GM19023 (cell line): ENCODE measurements at regions not wholly inside any gene's neighbourhood (a gene's known extent, or its start where the extent isn't known, plus 50 kb on each side); places are given as distances from the start of the nearest gene placed in this dataset.

Experiments
- ATAC-seq: cut with Tn5 transposase; IDR thresholded peaks from one replicate; pipeline ENCODE4 v1.9.1; 2021; ENCODE audit warnings: mild to moderate bottlenecking, moderate library complexity; ENCODE audit not compliant: unreplicated experiment

DNA sequence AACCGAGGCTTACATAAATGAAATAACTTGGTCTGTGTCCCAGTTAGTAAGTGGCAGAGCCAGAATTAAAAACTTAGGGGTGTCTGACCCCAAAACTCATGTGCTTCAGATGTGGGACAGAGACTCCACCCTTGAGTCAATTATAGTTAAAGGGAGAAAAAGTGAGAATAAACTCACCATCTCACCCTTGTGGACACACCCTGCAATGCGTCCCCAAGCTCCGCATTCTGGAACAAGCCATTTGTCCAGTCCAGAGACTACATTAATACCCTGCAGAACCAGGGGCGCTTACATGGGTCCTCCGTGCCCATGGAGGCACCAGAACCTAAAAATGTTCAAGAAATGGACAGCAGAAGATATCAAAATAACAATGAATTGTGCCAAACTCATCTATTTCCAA lies 207.0 kb upstream of the ZNF507 start:
- ATAC-seq, result no peak

DNA sequence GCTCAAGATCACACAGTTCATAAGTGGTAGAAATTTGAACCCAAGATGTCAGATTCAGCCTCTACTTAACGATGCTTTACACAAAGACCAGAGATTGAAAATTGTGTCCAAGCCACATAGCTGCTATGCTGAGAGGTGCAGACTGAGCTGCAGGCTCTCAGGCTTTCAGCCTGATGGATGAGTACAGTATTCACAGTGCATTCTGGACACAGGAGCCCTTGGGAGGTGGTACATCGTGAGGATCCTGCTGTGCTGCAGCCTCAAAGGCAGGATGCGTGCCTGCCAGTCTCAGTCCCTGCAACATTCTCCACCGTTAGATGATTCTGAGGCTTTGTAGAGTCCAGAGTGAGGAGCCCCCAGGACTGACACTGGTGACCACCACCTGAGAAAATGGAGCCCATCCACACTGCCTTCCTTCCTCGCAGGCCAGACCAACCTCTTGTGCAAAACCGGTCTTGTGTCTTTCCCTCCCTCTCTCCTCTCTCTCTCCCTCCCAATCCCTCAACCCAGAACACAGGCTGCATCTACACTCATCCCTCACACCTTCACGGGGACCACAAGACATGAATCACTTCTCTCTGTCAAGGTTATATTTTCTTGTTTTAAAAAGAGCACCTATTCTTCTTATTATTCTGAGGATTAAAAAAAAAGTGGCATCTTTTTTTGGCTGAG lies 203.4 kb upstream of the ZNF507 start:
- no peak for ATAC-seq

DNA sequence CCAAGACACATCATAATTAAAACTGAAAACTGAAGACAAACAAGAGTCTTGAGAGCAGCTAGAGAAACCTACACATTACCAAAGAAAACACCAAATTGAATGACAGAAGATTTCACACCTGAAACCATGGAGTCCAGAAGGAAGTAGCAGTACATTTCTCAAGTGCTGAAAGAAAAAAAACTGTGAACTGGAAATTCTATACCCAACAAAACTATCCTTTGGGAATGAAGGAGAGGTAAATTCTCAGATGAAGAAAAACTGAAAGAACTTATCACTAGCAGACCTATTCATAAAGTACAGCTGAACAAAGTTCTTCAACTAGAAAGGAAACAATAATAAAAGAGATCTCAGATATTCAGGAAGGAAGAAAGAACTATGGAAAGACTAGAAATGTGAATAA lies 198.7 kb upstream of the ZNF507 start:
- no peak for ATAC-seq

DNA sequence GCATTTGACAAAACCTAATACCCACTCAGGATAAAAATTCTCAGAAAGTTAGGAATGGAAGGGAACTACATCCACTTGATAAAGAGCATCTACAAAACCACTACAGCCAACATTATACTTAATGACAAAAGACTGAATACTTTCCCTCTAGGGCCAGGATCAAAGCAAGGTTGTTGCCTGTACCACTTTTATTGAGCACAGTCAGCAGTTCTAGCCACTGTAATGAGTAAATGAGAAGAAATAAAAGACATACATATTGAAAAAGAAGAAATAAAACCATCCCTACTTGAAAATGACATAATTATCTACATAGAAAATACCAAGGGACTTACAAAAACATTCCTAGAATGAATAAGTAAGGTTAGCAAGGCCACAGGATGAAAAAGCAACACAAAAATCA lies 194.8 kb upstream of the ZNF507 start:
- no peak for ATAC-seq

DNA sequence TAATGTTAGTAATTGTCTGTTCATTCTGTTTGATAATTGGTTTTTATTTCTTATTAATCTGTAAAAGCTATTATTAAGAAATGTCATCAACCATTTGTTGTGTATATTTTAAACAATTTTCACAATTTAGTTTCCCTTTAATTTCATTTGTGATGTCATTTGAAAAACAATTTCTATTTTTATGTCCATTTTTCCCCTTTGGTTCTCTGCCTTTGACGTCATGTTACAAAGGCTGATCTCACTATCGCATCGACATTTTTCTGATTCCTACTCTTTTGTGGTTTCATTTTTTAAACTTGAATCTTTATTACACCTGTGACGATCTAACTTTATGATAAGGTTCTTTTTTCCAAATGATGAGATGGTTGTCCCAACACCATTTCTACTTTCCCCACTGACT lies 191.0 kb upstream of the ZNF507 start:
- ATAC-seq, result no peak

DNA sequence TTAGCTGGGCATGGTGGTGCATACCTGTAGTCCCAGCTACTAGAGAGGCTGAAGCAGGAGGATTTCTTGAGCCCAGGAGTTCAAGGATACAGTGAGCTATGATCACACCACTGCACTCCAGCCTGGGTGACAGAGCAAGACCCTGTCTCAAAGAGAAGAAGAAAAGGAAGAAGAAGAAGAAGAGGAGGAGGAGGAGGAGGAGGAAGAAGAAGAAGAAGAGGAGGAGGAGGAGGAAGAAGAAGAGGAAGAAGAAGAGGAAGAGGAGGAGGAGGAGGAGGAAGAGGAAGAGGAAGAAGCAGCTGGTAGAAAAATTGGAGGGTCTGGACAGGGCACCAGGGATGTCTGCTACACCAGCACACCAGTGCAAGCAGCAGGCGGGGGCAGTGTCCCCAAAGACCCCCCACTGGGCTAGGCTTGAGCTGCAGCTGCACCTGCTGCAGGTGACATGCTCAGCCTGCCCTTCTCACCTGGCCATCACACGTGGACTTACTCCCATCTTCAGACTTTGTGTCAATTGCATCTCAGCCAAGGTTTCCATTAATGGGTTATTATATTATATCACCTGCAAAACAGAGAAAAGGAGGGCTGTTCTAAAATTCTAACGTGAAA lies 180.9 kb upstream of the ZNF507 start:
- no peak for ATAC-seq

DNA sequence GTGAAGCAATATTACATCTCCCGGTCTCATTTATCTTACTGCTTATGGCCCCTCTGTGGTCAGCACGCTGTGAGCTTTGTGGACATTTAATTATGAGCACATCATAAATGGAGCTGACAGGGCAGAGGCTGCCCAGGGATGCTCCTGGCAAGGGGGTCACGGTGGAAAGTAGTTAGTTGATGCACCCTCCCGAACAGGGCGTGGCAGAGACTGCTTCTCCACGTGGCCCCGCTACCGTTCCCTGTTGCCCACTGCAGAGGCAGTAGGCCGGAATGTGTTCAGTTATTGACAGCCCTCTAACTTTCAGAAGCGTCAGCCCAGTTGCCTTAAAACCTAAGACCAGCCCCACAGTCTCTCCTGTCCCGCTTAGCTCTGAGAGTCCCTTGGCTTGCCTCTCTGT lies 180.3 kb upstream of the ZNF507 start:
- ATAC-seq, result no peak

DNA sequence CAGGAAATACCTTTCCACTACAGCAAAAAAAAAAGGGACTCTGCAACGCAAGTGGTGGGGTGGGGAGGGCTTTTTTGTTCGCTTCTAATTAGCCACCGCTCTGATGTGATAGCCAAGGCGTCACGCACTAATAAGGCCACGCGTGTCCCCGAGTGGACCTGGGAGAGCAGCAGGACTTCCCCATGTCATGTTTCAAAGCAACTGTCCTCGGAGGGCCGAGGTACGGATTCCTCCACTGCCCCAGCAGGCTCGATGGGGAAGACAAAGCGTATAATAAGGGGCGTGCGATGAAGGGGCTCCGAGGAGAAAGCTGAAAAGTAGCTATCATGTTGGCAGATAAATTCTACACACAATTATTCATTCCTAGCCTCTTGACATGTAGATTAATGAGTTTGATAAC lies 179.7 kb upstream of the ZNF507 start:
- no peak for ATAC-seq

DNA sequence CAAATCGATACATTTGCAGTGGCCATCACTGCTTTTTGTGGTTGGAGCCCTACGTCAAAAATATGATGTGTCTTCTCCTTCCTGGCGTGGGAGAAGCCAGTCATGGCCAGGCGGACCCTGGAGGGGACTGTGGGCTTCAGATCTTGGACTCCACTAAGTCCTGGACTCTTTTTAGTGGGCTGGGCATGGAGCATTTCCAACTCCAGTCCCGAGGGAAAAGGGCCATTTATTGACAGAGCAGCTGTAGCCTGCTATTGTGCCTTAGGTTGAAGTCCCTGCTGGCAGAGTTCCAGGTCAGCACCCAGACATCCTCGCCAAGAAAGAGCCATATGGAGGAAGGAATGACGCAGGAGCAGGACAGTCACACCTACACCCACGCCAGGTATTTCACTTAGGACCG lies 179.2 kb upstream of the ZNF507 start:
- no peak for ATAC-seq

DNA sequence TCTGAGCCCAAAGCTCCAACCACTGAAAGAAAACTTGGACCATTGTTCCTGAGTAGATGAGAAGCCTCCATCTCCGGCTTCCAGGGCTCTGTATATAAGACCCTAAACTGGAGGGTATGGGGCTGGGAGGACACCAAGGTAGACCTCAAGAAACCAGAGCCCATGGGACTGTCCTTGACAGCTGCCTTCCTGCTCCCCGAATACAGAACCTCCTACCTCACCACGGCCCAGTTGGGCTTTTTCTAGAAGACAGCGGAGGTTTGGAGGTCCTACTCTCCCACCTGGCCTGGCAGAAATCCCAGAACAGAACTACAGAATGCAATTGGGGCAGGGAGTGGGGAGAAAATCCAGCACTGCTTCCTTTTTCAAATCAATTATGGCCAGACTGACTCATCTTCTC lies 177.3 kb upstream of the ZNF507 start:
- ATAC-seq, result no peak

DNA sequence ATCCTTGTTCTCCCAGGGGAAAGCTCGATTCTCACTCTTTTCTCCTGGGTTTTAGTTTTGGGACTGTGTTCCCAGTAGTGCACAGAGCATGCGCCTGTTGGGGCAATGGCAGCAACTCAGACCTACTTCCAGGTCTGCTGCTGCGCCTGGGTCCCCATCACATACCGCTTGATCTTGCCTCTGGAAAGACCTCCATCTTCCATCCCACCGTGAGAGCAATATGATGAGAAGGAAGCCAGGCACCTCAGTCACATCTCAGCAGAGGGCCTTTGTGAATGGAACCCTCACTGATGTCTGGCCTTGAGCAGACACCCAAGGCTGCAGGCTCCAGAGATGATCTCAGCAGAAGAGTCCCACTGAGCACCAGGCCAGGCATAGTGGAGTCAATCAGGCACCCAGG lies 176.8 kb upstream of the ZNF507 start:
- ATAC-seq, result no peak

DNA sequence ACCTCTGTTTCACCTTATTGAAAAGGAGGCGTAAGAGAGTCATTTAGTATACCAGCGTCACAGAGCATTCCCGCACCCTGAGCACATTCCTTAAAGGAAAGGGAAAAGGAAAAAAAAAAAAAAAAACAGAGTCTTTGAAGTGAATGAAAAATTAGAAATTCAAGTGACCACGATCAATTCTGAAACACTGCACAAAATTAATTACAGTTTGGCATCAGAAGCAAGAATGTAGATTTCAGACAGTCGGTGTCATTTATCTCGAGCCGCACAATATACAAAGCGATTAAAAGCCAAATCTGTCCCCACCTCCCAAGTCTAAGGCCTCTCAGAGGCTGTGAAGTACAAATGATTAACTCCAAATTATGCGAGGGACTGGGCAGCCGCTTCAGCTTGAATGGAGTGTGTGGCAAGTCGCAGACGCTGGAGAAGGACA lies 173.7 kb upstream of the ZNF507 start:
- ATAC-seq, result no peak

DNA sequence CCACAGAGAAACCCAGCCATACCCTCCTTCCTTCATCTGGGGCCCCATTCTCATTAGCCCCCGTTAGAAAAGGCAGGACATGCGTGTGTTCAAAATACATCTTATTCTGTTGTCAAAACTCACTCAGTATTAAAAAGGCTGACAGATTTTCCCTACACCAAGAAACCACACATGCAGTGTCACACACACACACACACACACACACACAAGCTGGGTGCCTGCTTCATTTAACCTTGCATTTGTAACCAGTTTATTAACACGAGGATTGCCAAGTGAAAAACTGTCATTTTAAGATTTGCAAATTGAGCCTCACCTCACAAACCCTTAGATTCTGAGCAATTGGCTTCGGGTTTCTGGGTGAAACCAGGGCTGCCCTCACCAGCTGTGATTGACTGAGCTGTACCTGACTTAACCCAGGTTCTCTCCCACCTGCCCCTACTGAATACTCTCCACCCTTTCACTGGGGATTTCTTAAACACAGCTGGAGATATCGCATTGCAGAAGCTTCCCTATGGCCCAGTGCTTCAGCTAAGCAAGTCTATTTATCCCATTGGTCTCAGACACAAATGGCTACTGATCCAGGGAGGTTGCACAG lies 172.7 kb upstream of the ZNF507 start:
- no peak for ATAC-seq

DNA sequence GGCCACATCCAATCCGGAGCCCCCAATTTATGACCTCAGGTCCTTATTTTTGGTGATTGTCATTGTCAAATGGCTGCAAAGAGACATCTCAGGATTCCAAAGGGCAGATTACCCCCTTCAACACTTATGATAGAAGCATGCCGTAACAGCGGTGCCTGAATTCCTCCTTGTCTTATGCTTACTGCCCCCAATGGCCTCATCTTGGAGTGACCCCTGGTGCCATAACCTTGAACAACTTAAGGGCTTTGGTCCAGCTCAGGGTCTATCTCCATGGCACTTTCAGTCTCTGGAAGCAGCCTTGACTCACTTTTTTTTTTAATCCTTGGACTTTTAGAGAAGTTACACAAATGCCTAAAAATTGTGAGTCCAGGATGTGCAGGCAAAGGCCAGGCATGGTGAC lies 171.6 kb upstream of the ZNF507 start:
- ATAC-seq, result no peak

DNA sequence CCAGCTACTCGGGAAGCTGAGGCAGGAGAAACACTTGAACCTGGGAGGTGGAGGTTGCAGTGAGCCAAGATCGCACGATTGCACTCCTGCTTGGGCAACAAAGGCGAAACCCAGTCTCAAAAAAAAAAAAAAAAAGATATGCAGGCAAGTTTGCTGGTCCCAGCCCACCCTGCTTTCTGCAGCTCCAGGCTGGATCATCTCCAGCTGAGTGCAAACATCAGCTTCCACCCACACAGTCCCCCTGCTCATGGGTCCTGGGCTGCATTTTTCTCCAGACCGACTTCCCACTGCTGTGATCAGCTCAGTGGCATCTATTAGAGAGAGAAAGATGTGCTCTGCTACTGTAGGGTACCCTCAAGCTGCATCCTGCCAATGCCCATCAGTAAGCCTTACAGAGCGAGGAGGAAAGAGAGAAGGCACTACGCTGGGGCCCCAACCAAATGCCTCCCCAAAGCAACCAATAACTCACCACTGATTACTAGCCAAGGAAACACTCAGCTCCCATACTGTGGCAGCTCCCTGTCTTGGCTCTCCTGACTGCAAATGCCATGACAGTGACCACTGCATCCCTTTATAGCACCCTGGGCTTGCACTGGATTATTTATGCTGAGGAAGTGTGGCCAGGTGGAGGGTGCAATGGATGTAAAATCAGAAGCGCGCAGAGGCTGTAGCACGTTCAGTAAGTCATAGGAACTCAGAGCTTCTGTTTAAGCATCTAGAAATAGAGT lies 170.9 kb upstream of the ZNF507 start:
- no peak for ATAC-seq

DNA sequence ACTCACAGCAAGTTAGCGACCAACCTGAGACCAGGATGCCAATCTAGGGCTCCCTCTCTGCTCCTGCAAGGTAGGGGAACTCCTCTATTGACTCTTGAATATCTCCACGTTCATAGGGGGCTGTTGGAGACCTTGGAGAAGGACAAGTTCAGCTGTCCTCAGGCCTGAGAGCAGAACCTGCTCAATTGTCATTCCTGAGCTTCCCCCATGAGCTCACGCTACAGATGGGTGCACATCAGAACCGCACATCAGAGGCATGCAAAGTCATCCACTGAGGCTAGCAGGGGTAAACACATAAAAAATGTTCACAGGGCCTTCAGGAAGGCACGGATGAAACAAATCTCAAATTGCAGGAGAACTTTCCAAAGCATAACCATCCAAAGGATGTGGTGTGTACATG lies 168.8 kb upstream of the ZNF507 start:
- no peak for ATAC-seq

DNA sequence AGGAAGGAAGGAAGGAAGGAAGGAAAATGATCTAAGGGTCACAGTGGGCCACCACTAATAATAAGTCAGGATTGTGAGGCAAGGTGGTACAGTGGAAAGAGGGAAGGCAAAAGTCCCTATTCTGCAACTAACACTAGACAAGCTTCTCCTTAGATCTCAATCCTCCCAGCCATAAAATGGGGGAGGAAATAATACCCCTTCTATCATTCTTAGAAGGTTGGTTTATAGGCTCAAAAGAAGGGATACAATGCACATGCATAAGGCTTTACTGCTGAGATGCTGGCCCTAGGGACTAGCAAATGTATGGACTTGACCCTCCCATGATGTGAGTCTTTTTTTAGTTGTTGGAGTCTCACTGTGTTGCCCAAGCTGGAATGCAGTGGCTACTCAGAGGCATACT lies 167.7 kb upstream of the ZNF507 start:
- no peak for ATAC-seq

DNA sequence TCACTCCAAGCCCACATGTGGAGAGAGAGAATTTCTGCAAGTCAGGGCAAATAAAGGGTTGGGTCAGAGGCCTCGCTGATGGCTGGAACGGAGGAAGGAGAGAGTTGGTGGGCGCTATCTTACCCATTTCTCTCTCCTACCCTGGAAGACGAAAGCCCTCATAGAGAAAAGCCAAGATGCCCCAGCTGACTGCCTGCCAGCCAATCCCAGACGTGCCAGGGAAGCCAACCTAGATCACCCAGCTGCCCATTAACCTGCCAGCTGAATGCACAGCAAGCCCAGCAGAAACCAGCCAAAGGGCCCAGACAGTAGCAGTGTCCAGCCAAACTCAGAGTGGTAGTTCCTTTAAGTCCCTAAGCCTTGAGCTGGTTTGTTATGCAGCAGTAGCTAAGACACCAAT lies 167.0 kb upstream of the ZNF507 start:
- ATAC-seq, result no peak

DNA sequence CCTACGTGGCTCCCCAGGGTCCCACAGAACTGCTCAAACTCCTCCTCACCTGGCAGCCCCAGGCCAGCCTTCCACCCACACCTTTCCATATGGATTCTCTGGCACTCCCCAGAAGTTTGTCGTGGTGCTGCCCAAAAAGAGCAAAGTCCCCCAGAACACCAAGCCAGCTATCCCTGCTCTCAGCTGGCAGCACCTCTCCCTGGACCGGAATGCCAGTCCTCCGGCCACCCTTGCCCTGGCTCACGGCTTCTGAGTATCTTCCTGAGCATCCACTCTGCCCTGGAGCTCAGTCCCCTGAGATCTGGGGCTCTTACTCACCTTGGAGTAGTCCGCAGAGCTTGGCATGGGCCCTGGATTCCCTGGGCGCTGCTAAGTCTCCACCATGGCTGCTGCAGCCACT lies 166.5 kb upstream of the ZNF507 start:
- no peak for ATAC-seq

DNA sequence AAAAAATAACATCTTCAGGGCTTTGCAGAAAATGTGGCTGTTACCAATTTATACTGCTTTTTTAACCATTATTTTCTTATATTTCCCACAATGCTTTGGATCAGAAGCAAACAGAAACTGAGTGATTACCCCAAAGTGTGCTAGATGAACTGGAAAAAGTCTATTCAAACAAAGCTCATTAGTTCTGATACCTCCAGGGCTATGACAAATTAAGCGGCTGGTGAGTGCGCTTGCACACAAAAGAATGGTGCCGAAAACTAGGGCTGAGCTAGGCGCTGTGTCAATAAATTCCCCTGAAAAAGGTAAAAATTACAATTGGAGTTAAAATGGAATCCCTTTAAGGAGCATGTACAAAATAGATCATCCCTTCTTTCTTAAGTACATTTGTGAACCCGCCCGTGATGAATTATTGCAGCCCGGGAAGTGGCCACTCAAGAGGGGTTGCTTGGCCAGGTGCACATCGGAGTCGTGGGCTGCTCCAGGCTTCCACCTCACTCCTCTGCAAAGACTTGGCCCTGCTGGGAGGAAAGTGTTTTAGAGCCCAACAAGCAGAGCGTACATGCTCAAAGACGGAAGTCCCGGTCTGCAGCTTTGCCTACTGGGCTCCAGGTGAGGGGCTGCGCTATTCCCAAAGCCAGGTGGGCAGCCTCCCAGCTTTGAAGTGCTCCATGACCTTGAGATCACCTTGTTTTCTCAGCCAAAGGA lies 164.0 kb upstream of the ZNF507 start:
- no peak for ATAC-seq

DNA sequence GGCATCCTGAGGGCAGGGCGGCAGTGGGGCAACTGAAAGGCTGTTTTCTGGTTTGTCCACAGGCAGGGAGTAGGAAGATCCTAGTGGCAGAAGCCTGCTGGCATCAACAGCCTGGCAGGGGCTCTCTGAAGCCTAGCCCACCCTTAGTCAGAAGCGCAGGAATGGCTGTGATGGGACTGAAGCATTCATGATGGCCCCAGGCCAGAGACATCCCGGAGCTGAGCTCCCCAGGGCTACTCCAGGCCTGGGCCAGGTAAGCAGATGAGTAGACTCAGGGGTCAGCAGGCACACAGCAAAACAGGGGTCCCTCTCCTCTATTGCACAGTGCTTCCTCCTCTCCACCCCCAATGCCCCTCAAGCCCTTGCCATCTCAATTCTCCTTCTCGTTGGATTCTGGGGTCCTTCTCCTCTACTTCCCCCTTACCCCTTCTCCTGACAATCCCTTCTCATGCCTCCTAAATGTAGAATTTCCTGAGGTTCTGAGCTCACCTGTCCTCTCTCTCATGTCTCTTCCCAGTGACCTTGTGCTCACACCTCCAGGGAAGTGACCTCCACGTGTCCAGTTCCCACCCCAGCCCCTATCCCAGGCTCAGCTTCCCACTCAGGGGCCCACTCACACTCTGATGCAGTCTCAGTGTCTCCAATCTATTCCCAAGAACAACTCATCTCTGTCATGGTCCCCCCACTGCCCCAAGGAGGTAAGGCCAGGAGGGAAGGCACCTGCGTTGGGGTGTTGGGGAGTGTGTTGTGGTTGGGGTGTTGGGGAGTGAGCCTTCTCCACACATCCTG lies 158.7 kb upstream of the ZNF507 start:
- ATAC-seq, result no peak
